ENCODE measurements at regions not wholly inside any gene's neighbourhood (a gene's known extent, or its start where the extent isn't known, plus 50 kb on each side); places are given as distances from the start of the nearest gene placed in this dataset.

- H3K9me3 Mint-ChIP-seq, result peaks cover 8% of the 10 kb centered on the region
- no peaks in the 10 kb centered on the region for H3K36me3 Mint-ChIP-seq (ENCODE audit: low read depth)
- H3K4me1 Mint-ChIP-seq (ENCODE audit: low read depth), result peaks cover 5% of the 10 kb centered on the region
- peaks cover 5% of the 10 kb centered on the region for H3K27me3 Mint-ChIP-seq
- no peak overlapping the region for H3K4me3 Mint-ChIP-seq
- intact Hi-C loops (cut with micrococcal nuclease), result no loop called here
- no peak overlapping the region for H3K27ac Mint-ChIP-seq
Measured at GRCh38 chr10:63738410-63738809, 217.2 kb downstream of the REEP3 start.

- Mint-ChIP-seq H3K36me3 (ENCODE audit: low read depth) (no peaks in the 10 kb centered on the region), H3K4me1 (ENCODE audit: low read depth) (peaks cover 6% of the 10 kb centered on the region), H3K4me3 (no peak overlapping the region), H3K27ac (no peak overlapping the region), H3K9me3 (peaks cover 8% of the 10 kb centered on the region), H3K27me3 (peaks cover 10% of the 10 kb centered on the region)
- intact Hi-C loops (cut with micrococcal nuclease), result no loop called here
Measured at GRCh38 chr10:63744060-63744941, 223.1 kb downstream of the REEP3 start.

GRCh38 chr10:63749915-63750314, 228.7 kb downstream of the REEP3 start:
- intact Hi-C loops (cut with micrococcal nuclease), result no loop called here
- Mint-ChIP-seq H3K4me1 (ENCODE audit: low read depth) (no peaks in the 10 kb centered on the region), H3K27ac (no peak overlapping the region), H3K36me3 (ENCODE audit: low read depth) (no peaks in the 10 kb centered on the region), H3K4me3 (no peak overlapping the region), H3K9me3 (no peaks in the 10 kb centered on the region), H3K27me3 (peaks cover 1% of the 10 kb centered on the region)

GRCh38 chr10:63751836-63752235, 230.6 kb downstream of the REEP3 start:
- intact Hi-C loops (cut with micrococcal nuclease), result no loop called here
- Mint-ChIP-seq H3K4me3 (no peak overlapping the region), H3K27me3 (peaks cover 4% of the 10 kb centered on the region), H3K9me3 (no peaks in the 10 kb centered on the region), H3K36me3 (ENCODE audit: low read depth) (no peaks in the 10 kb centered on the region), H3K27ac (no peak overlapping the region), H3K4me1 (ENCODE audit: low read depth) (no peaks in the 10 kb centered on the region)

- no peaks in the 10 kb centered on the region for H3K36me3 Mint-ChIP-seq (ENCODE audit: low read depth)
- intact Hi-C loops (cut with micrococcal nuclease), result no loop called here
- H3K4me3 Mint-ChIP-seq, result no peak overlapping the region
- no peak overlapping the region for H3K27ac Mint-ChIP-seq
- no peaks in the 10 kb centered on the region for H3K9me3 Mint-ChIP-seq
- H3K4me1 Mint-ChIP-seq (ENCODE audit: low read depth), result no peaks in the 10 kb centered on the region
- peaks cover 4% of the 10 kb centered on the region for H3K27me3 Mint-ChIP-seq
Measured at GRCh38 chr10:63752318-63752717, 231.1 kb downstream of the REEP3 start.

GRCh38 chr10:63753808-63754207, 232.6 kb downstream of the REEP3 start:
- H3K9me3 Mint-ChIP-seq, result no peaks in the 10 kb centered on the region
- peaks cover 7% of the 10 kb centered on the region for H3K27me3 Mint-ChIP-seq
- intact Hi-C loops (cut with micrococcal nuclease), result no loop called here
- no peak overlapping the region for H3K4me3 Mint-ChIP-seq
- H3K36me3 Mint-ChIP-seq (ENCODE audit: low read depth), result no peaks in the 10 kb centered on the region
- H3K4me1 Mint-ChIP-seq (ENCODE audit: low read depth), result no peaks in the 10 kb centered on the region
- no peak overlapping the region for H3K27ac Mint-ChIP-seq

- H3K36me3 Mint-ChIP-seq (ENCODE audit: low read depth), result no peaks in the 10 kb centered on the region
- H3K4me1 Mint-ChIP-seq (ENCODE audit: low read depth), result no peaks in the 10 kb centered on the region
- H3K27ac Mint-ChIP-seq, result no peak overlapping the region
- H3K9me3 Mint-ChIP-seq, result no peaks in the 10 kb centered on the region
- intact Hi-C loops (cut with micrococcal nuclease), result no loop called here
- no peak overlapping the region for H3K4me3 Mint-ChIP-seq
- peaks cover 14% of the 10 kb centered on the region for H3K27me3 Mint-ChIP-seq
Measured at GRCh38 chr10:63755441-63755840, 234.2 kb downstream of the REEP3 start.

- H3K27me3 Mint-ChIP-seq, result peaks cover 18% of the 10 kb centered on the region
- H3K4me1 Mint-ChIP-seq (ENCODE audit: low read depth), result no peaks in the 10 kb centered on the region
- intact Hi-C loops (cut with micrococcal nuclease), result no loop called here
- no peak overlapping the region for H3K27ac Mint-ChIP-seq
- no peaks in the 10 kb centered on the region for H3K36me3 Mint-ChIP-seq (ENCODE audit: low read depth)
- no peaks in the 10 kb centered on the region for H3K9me3 Mint-ChIP-seq
- no peak overlapping the region for H3K4me3 Mint-ChIP-seq
Measured at GRCh38 chr10:63757067-63757466, 235.9 kb downstream of the REEP3 start.

GRCh38 chr10:63758080-63758479, 236.9 kb downstream of the REEP3 start:
- Mint-ChIP-seq H3K27ac (no peak overlapping the region), H3K9me3 (no peaks in the 10 kb centered on the region), H3K4me1 (ENCODE audit: low read depth) (no peaks in the 10 kb centered on the region), H3K36me3 (ENCODE audit: low read depth) (no peaks in the 10 kb centered on the region), H3K4me3 (no peak overlapping the region), H3K27me3 (peaks cover 19% of the 10 kb centered on the region)
- intact Hi-C loops (cut with micrococcal nuclease), result no loop called here

- H3K4me1 Mint-ChIP-seq (ENCODE audit: low read depth), result no peaks in the 10 kb centered on the region
- no peaks in the 10 kb centered on the region for H3K36me3 Mint-ChIP-seq (ENCODE audit: low read depth)
- intact Hi-C loops (cut with micrococcal nuclease), result no loop called here
- no peak overlapping the region for H3K27ac Mint-ChIP-seq
- no peaks in the 10 kb centered on the region for H3K9me3 Mint-ChIP-seq
- H3K4me3 Mint-ChIP-seq, result no peak overlapping the region
- H3K27me3 Mint-ChIP-seq, result peaks cover 21% of the 10 kb centered on the region
Measured at GRCh38 chr10:63759335-63759734, 238.1 kb downstream of the REEP3 start.

GRCh38 chr10:63760034-63760707, 239.0 kb downstream of the REEP3 start:
- no peaks in the 10 kb centered on the region for H3K36me3 Mint-ChIP-seq (ENCODE audit: low read depth)
- H3K4me1 Mint-ChIP-seq (ENCODE audit: low read depth), result no peaks in the 10 kb centered on the region
- no peaks in the 10 kb centered on the region for H3K9me3 Mint-ChIP-seq
- H3K4me3 Mint-ChIP-seq, result no peak overlapping the region
- H3K27me3 Mint-ChIP-seq, result peaks cover 21% of the 10 kb centered on the region
- no peak overlapping the region for H3K27ac Mint-ChIP-seq
- intact Hi-C loops (cut with micrococcal nuclease), result no loop called here

GRCh38 chr10:63760708-63761047, 239.5 kb downstream of the REEP3 start:
- H3K27me3 Mint-ChIP-seq, result peaks cover 19% of the 10 kb centered on the region
- H3K4me3 Mint-ChIP-seq, result no peak overlapping the region
- H3K9me3 Mint-ChIP-seq, result no peaks in the 10 kb centered on the region
- intact Hi-C loops (cut with micrococcal nuclease), result no loop called here
- no peak overlapping the region for H3K27ac Mint-ChIP-seq
- no peaks in the 10 kb centered on the region for H3K36me3 Mint-ChIP-seq (ENCODE audit: low read depth)
- H3K4me1 Mint-ChIP-seq (ENCODE audit: low read depth), result no peaks in the 10 kb centered on the region

- no peak overlapping the region for H3K27ac Mint-ChIP-seq
- H3K9me3 Mint-ChIP-seq, result no peaks in the 10 kb centered on the region
Measured at GRCh38 chr10:63761243-63761642, 240.0 kb downstream of the REEP3 start.

GRCh38 chr10:63763744-63764143, 242.5 kb downstream of the REEP3 start:
- H3K27ac Mint-ChIP-seq, result no peak overlapping the region
- H3K36me3 Mint-ChIP-seq (ENCODE audit: low read depth), result no peaks in the 10 kb centered on the region
- intact Hi-C loops (cut with micrococcal nuclease), result no loop called here
- H3K4me1 Mint-ChIP-seq (ENCODE audit: low read depth), result no peaks in the 10 kb centered on the region
- no peaks in the 10 kb centered on the region for H3K9me3 Mint-ChIP-seq
- no peak overlapping the region for H3K4me3 Mint-ChIP-seq
- H3K27me3 Mint-ChIP-seq, result peaks cover 14% of the 10 kb centered on the region

More at GRCh38 chr10:63761243-63761642, 240.0 kb downstream of the REEP3 start:
- intact Hi-C loops (cut with micrococcal nuclease), result no loop called here
- Mint-ChIP-seq H3K36me3 (ENCODE audit: low read depth) (no peaks in the 10 kb centered on the region), H3K4me1 (ENCODE audit: low read depth) (no peaks in the 10 kb centered on the region), H3K4me3 (no peak overlapping the region), H3K27me3 (peaks cover 17% of the 10 kb centered on the region)
